HepG2 (cell line): ENCODE measurements at regions not wholly inside any gene's neighbourhood (a gene's known extent, or its start where the extent isn't known, plus 50 kb on each side); places are given as distances from the start of the nearest gene placed in this dataset.

Source experiments
- ADNP ChIP-seq: sonication (generic); formaldehyde crosslinking; IDR thresholded peaks from 2 replicates; pipeline ENCODE4 v1.4.0; 2020; ENCODE audit warnings: missing genetic modification reagents
- KLF12 ChIP-seq: sonication (generic); formaldehyde crosslinking; IDR thresholded peaks from 2 replicates; pipeline ENCODE4 v1.4.0; 2020; ENCODE audit warnings: missing genetic modification reagents, borderline replicate concordance
- KLF13 ChIP-seq: sonication (generic); formaldehyde crosslinking; IDR thresholded peaks from 2 replicates; pipeline ENCODE4 v1.4.0; 2020; ENCODE audit warnings: mild to moderate bottlenecking, missing genetic modification reagents
- NCOA5 ChIP-seq: sonication (generic); formaldehyde crosslinking; IDR thresholded peaks from 2 replicates; pipeline ENCODE4 v1.4.0; 2020; ENCODE audit warnings: missing genetic modification reagents
- RBAK ChIP-seq: sonication (generic); formaldehyde crosslinking; IDR thresholded peaks from 2 replicates; pipeline ENCODE4 v1.5.1; 2020; ENCODE audit warnings: mild to moderate bottlenecking, missing genetic modification reagents
- RXRB ChIP-seq: IDR thresholded peaks from 2 replicates; pipeline ENCODE4 v1.6.1; 2016; ENCODE audit warnings: borderline replicate concordance, missing genetic modification reagents, missing compliant biosample characterization
- SP140L ChIP-seq: sonication (generic); formaldehyde crosslinking; IDR thresholded peaks from 2 replicates; pipeline ENCODE4 v1.4.0; 2020; ENCODE audit warnings: missing genetic modification reagents, borderline replicate concordance
- SP5 ChIP-seq: IDR thresholded peaks from 2 replicates; pipeline ENCODE4 v1.6.1; 2016; ENCODE audit warnings: low read depth, borderline replicate concordance
- SSRP1 ChIP-seq: IDR thresholded peaks from 2 replicates; pipeline ENCODE4 v1.6.1; 2016; ENCODE audit warnings: control low read depth
- TBL1XR1 ChIP-seq: fragments of 150-350 bp; IDR thresholded peaks from 2 replicates; pipeline ENCODE4 v1.6.1; 2014; ENCODE audit warnings: borderline replicate concordance, low read length; ENCODE audit not compliant: partially characterized antibody
- YEATS2 ChIP-seq: sonication (generic); formaldehyde crosslinking; IDR thresholded peaks from 2 replicates; pipeline ENCODE4 v1.4.0; 2020; ENCODE audit warnings: missing genetic modification reagents, borderline replicate concordance
- ZBTB20 ChIP-seq: sonication (generic); formaldehyde crosslinking; IDR thresholded peaks from 2 replicates; pipeline ENCODE4 v1.8.1; 2023; ENCODE audit warnings: missing genetic modification reagents, low read depth, mild to moderate bottlenecking, borderline replicate concordance
- ZFP82 ChIP-seq: sonication (generic); formaldehyde crosslinking; IDR thresholded peaks from 2 replicates; pipeline ENCODE4 v1.5.1; 2020; ENCODE audit warnings: mild to moderate bottlenecking, missing genetic modification reagents, borderline replicate concordance
- ZMYM3 ChIP-seq: sonication (generic); formaldehyde crosslinking; IDR thresholded peaks from 2 replicates; pipeline ENCODE4 v1.5.1; 2020; ENCODE audit warnings: mild to moderate bottlenecking, missing genetic modification reagents
- ZNF264 ChIP-seq: sonication (generic); formaldehyde crosslinking; IDR thresholded peaks from 2 replicates; pipeline ENCODE4 v1.4.0; 2020; ENCODE audit warnings: missing genetic modification reagents
- ZNF337 ChIP-seq: sonication (generic); formaldehyde crosslinking; IDR thresholded peaks from 2 replicates; pipeline ENCODE4 v1.5.1; 2020; ENCODE audit warnings: missing genetic modification reagents, low read depth, mild to moderate bottlenecking, borderline replicate concordance
- ZNF552 ChIP-seq: sonication (generic); formaldehyde crosslinking; IDR thresholded peaks from 2 replicates; pipeline ENCODE4 v1.9.0; 2022; ENCODE audit warnings: missing genetic modification reagents, mild to moderate bottlenecking, borderline replicate concordance
- ZNF570 ChIP-seq: sonication (generic); formaldehyde crosslinking; IDR thresholded peaks from 2 replicates; pipeline ENCODE4 v1.4.0; 2020; ENCODE audit warnings: mild to moderate bottlenecking, missing genetic modification reagents, borderline replicate concordance
- ZNF644 ChIP-seq: IDR thresholded peaks from 2 replicates; pipeline ENCODE4 v1.6.1; 2016; ENCODE audit warnings: low read depth
- ZSCAN12 ChIP-seq: sonication (generic); formaldehyde crosslinking; IDR thresholded peaks from 2 replicates; pipeline ENCODE4 v1.9.0; 2021; ENCODE audit warnings: mild to moderate bottlenecking, missing genetic modification reagents
- TF ChIP-seq, protein P1 (sequence below): IDR thresholded peaks from 2 replicates; pipeline ENCODE4 v1.6.1; 2016
- TF ChIP-seq, protein P2 (sequence below): sonication (generic); formaldehyde crosslinking; IDR thresholded peaks from 2 replicates; pipeline ENCODE4 v1.4.0; 2020; ENCODE audit warnings: missing genetic modification reagents
- TF ChIP-seq, protein P3 (sequence below): sonication (generic); formaldehyde crosslinking; conservative IDR thresholded peaks from 2 replicates; pipeline ENCODE4 v1.4.0; 2020; ENCODE audit warnings: missing genetic modification reagents
- TF ChIP-seq, protein P4 (sequence below): sonication (generic); formaldehyde crosslinking; IDR thresholded peaks from 2 replicates; pipeline ENCODE4 v1.8.1; 2023; ENCODE audit warnings: mild to moderate bottlenecking, inconsistent platforms, moderate library complexity, missing genetic modification reagents, borderline replicate concordance

DNA sequence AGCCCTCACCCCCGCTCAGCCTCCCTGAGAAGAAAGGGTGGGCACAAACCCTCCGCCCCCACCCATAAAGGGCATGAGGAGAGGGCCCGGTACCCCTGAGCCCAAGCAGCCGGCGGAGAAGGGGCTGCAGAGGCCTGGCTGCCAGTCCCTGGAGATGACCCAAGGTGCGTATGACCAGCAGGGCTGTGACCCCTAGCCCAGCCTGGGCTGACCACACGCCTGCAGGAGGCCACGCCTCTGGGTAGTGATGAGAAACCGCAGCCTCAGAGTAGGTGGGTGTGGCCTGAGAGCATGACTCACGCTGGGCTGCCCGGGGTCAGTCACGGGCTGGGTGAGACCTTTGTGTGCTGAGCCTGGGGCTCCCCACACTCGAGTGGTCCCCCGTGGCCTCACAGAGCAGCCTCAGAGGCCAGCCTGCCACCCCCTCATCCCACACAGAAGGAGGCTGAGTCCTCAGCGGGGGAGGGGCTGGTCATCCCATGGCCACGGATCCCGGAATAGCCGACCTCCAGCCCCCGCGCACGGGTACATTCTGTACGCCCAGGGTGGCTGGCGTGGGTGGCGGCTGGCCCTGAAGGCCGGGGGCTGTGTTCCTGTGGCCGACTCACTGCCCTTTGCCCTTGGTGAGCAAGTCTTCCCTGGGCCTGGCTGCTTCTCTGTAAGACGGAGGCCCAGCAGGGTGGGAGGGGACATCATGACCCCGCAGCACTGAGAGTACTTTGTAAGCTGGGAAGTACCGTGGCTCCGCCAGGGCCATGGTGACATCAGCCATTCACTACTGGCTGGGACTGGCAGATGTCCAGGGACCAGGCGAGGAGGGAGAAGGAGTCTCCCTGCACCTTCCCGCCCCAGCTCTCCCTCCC is 110.8 kb upstream of the OTOS start (continued):
- no peak for TF ChIP-seq SP140L (CRISPR knock-in tag)
- peak; percentile 80; the same call in 1 of the 2 replicates for TF ChIP-seq ZBTB20
- no peak for TF ChIP-seq ADNP (CRISPR knock-in tag)
- TF ChIP-seq, protein P1, sequence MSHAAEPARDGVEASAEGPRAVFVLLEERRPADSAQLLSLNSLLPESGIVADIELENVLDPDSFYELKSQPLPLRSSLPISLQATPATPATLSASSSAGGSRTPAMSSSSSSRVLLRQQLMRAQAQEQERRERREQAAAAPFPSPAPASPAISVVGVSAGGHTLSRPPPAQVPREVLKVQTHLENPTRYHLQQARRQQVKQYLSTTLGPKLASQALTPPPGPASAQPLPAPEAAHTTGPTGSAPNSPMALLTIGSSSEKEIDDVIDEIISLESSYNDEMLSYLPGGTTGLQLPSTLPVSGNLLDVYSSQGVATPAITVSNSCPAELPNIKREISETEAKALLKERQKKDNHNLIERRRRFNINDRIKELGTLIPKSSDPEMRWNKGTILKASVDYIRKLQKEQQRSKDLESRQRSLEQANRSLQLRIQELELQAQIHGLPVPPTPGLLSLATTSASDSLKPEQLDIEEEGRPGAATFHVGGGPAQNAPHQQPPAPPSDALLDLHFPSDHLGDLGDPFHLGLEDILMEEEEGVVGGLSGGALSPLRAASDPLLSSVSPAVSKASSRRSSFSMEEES = peak; percentile 80
- peak; percentile 99 for TF ChIP-seq ZNF264 (CRISPR knock-in tag)
- 0 out of 2 replicates have a peak, but pooled peaks have one; percentile 65 for TF ChIP-seq ZNF337 (CRISPR knock-in tag)
- 0 out of 2 replicates have a peak, but pooled peaks have one; percentile 45 for TF ChIP-seq ZMYM3 (CRISPR knock-in tag)
- TF ChIP-seq ZNF552 = peak; percentile 79; the same call in 1 of the 2 replicates
- TF ChIP-seq KLF12 (CRISPR knock-in tag) = no peak
- TF ChIP-seq, protein P2, sequence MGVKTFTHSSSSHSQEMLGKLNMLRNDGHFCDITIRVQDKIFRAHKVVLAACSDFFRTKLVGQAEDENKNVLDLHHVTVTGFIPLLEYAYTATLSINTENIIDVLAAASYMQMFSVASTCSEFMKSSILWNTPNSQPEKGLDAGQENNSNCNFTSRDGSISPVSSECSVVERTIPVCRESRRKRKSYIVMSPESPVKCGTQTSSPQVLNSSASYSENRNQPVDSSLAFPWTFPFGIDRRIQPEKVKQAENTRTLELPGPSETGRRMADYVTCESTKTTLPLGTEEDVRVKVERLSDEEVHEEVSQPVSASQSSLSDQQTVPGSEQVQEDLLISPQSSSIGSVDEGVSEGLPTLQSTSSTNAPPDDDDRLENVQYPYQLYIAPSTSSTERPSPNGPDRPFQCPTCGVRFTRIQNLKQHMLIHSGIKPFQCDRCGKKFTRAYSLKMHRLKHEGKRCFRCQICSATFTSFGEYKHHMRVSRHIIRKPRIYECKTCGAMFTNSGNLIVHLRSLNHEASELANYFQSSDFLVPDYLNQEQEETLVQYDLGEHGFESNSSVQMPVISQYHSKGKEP (CRISPR knock-in tag) = no peak
- peak; percentile 71; the same call in 1 of the 2 replicates for TF ChIP-seq SSRP1
- TF ChIP-seq, protein P3, sequence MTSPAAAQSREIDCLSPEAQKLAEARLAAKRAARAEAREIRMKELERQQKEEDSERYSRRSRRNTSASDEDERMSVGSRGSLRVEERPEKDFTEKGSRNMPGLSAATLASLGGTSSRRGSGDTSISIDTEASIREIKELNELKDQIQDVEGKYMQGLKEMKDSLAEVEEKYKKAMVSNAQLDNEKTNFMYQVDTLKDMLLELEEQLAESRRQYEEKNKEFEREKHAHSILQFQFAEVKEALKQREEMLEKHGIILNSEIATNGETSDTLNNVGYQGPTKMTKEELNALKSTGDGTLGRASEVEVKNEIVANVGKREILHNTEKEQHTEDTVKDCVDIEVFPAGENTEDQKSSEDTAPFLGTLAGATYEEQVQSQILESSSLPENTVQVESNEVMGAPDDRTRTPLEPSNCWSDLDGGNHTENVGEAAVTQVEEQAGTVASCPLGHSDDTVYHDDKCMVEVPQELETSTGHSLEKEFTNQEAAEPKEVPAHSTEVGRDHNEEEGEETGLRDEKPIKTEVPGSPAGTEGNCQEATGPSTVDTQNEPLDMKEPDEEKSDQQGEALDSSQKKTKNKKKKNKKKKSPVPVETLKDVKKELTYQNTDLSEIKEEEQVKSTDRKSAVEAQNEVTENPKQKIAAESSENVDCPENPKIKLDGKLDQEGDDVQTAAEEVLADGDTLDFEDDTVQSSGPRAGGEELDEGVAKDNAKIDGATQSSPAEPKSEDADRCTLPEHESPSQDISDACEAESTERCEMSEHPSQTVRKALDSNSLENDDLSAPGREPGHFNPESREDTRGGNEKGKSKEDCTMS (CRISPR knock-in tag) = no peak
- no peak for TF ChIP-seq NCOA5 (CRISPR knock-in tag)
- TF ChIP-seq ZFP82 (CRISPR knock-in tag) = no peak
- TF ChIP-seq ZNF570 (CRISPR knock-in tag) = no peak
- TF ChIP-seq, protein P4, sequence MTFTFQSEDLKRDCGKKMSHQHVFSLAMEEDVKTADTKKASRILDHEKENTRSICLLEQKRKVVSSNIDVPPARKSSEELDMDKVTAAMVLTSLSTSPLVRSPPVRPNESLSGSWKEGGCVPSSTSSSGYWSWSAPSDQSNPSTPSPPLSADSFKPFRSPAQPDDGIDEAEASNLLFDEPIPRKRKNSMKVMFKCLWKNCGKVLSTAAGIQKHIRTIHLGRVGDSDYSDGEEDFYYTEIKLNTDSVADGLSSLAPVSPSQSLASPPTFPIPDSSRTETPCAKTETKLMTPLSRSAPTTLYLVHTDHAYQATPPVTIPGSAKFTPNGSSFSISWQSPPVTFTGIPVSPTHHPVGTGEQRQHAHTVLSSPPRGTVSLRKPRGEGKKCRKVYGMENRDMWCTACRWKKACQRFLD (CRISPR knock-in tag) = no peak
- TF ChIP-seq SP5 (CRISPR knock-in tag) = peak; percentile 79
- TF ChIP-seq KLF13 = no peak
- peak; percentile 90 for TF ChIP-seq RXRB
- TF ChIP-seq RBAK (CRISPR knock-in tag) = peak; percentile 67; the same call in 1 of the 2 replicates
- no peak for TF ChIP-seq ZSCAN12 (CRISPR knock-in tag)
- TF ChIP-seq ZNF644 (CRISPR knock-in tag) = no peak; the same call in 1 of the 2 replicates
- TF ChIP-seq YEATS2 (CRISPR knock-in tag) = peak; percentile 63
- no peak for TF ChIP-seq TBL1XR1
